GM20000 (cell line): ENCODE measurements at regions not wholly inside any gene's neighbourhood (a gene's known extent, or its start where the extent isn't known, plus 50 kb on each side); places are given as distances from the start of the nearest gene placed in this dataset.

Experiments
- DNase-seq: peaks from one replicate; pipeline ENCODE4 v3.0.0; 2012; ENCODE audit warnings: low spot score
- TF ChIP-seq, protein P1 (sequence below): IDR thresholded peaks from 2 replicates; pipeline ENCODE4 v1.5.1; 2012; ENCODE audit warnings: mild to moderate bottlenecking, control low read depth; ENCODE audit errors: extremely low read depth, missing control alignments

DNA sequence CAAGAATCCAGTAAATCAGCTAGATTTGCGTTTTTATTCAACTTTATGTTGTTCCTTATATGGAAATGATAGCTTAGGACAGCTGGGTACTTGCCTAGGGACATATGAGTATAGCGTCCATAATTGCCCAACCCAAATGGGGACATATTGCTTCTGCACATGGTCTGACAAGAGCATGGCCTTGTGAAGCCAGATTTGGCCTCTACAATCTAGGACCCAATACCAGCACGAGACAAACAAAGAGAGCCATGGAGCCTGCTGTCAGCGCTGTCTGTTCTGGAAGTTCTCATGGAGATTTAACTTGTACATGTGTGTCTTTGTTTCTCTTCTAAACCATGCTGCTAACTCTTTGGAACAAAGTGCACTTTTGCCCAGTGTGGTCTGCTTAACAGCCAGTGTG is 240.0 kb upstream of the CAMK1G start:
- TF ChIP-seq, protein P1, sequence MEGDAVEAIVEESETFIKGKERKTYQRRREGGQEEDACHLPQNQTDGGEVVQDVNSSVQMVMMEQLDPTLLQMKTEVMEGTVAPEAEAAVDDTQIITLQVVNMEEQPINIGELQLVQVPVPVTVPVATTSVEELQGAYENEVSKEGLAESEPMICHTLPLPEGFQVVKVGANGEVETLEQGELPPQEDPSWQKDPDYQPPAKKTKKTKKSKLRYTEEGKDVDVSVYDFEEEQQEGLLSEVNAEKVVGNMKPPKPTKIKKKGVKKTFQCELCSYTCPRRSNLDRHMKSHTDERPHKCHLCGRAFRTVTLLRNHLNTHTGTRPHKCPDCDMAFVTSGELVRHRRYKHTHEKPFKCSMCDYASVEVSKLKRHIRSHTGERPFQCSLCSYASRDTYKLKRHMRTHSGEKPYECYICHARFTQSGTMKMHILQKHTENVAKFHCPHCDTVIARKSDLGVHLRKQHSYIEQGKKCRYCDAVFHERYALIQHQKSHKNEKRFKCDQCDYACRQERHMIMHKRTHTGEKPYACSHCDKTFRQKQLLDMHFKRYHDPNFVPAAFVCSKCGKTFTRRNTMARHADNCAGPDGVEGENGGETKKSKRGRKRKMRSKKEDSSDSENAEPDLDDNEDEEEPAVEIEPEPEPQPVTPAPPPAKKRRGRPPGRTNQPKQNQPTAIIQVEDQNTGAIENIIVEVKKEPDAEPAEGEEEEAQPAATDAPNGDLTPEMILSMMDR: no peak

DNA sequence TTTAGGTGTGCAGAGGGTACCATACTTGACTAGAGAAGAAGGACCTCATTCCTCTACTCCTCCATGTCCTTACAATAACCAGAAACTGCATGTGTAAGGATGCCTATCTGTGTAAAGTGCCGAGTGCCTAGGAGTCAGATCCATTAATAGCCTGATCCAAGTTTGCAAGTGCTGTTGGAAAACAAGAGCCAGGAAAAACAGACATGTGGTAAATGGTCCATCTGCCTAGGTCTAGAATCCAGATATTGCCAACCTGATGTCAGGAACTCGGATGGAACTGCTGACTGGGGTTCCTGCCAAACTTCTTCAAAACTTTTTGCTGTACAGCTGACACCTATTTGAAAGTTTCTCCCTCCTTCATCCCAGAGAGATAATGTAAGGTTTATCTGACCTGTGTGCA is 239.4 kb upstream of the CAMK1G start:
- TF ChIP-seq, protein P1: no peak
- no peak for DNase-seq

More for the DNA sequence above, 240.0 kb upstream of the CAMK1G start:
- DNase-seq: no peak

DNA sequence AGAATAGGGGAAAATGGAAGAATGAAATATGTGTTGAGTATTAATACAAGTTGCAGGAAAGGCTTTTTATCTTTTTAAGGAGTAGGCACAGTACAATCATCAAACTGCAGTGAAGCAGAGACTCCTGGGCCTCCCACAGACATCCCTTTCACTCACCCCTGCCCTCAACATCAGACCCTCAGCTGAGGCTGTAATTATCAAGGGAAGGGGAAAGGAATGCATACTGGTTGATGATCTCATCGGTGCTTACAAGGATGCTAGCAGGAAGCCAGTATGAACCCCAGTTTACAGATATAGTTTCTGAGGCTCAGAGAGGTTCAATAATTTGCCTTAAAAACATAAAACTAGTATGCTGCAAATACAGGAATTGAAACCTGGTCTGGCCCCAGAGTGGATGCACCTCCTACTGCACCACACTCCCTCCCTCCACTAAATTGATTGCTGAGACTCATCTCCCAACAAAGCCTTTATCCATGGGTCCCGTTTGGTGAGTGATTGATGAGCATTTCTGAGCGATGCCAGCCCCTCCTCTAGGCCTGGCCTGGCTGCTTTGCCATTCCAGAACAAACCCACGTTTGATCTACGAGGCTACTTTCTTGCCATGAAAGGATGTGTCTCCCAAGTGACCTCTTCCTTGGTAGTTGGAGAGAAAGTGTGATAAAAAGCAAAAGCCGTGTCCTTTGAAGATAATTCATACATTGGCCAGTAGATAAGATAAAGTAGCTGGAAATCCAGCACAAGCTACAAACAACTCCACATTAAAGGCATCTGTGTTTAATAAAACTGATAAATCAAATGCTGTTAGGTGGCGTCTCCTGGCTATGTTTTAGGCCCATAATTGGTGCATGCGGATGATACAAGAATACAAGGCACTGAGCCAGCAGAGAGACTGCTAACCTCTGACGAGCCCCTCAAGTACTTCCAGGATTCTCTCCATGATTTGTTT is 233.9 kb upstream of the CAMK1G start:
- TF ChIP-seq, protein P1: no peak
- no peak for DNase-seq

DNA sequence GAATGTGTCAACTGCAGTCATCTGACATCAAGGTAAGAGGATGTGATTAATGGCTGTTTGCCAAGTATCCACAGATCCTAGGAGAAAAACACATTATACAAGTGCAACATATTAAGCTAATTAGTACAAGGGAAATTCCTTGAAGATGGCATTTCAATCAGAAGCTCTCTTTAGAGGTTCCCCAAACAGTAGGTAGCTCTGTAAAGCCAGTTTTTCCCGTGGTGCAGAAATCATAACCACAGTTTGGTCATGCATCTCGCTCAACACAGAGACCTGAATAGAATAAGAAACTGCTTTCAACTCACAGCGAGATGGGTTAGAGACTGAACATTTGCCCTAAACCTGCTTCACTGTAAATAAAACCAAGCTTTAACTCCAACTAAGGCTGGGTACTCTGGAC is 230.5 kb upstream of the CAMK1G start:
- TF ChIP-seq, protein P1: no peak
- DNase-seq: no peak

DNA sequence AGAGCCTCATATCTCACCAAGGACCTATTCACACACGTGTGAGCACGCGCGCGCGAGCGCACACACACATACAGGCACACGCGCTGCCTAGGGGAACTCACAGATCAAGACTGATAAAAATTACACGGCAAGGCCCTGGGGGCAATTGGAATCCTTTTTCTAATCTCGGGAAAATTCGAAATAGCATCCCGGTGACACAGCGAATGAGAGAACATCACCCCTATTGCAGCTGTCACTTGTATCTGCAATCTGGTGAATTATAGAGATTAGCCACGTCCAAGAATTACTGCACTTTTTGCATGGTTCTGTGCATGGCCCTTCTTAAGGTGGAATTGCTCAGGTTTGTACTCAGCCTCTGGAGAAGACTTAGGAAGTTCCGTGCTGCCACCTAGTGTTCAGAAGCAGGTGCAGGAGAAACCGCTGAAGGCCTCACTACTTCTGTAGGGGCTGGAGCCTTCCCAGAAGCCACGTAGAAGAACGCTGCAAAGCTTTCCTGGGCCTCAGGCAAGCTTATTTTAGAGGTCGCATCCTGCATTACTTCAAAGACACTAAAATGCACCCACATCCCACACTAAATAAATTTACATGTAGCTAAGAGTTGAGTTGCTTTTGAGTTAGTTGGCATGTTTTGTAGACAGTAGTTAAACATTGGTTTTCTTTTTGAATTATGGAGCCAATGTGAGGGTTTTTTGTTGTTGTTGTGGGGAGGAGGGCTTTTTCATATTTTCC is 229.2 kb upstream of the CAMK1G start:
- TF ChIP-seq, protein P1: peak; percentile 83

DNA sequence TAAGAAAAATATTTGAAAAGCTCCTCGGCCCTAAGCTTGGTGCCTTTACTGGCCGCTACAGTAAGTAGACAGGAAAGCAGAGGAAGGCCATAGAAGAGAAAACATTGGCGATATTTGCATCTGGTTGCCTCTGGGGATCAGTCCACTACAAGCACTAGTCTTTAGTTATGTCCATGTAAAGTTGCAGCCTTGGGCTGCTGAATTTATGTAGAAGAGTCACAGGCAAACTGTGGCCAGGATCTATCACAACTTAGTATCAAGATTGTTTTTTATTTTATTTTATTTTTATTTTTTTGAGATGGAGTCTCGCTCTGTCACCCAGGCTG is 228.7 kb upstream of the CAMK1G start:
- TF ChIP-seq, protein P1: no peak
- no peak for DNase-seq

More for the DNA sequence above, 229.2 kb upstream of the CAMK1G start:
- peak; percentile 66 for DNase-seq

DNA sequence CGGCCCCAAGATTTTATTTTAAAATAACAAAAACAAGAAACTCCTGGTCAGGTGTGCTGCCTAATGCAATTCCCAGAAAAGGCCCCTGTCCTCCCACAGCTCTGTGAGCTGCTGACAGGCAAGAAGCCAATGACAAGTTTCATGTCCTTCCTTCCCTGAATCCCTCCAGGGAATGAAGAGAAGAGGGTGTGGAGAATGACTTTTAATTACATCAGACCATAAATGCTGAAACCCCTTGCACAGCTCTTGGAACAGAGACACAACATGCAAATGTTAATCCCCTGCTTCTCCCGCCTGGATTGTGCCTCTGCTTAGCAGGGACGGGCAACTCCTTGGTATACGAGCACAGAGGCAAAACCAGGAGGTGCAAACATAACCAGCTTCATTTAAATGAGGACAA is 228.1 kb upstream of the CAMK1G start:
- DNase-seq: no peak
- TF ChIP-seq, protein P1: no peak
